HL-60 (cell line): ENCODE measurements at regions not wholly inside any gene's neighbourhood (a gene's known extent, or its start where the extent isn't known, plus 50 kb on each side); places are given as distances from the start of the nearest gene placed in this dataset.
"Not testable (repeated sequence)": the region's sequence is repeated elsewhere in the genome, so short reads cannot be mapped to it uniquely, and the experiment has no call there.

Source experiments
- DNase-seq, 2 experiments: peaks; one replicate each; pipeline ENCODE4 v3.0.0-alpha.2; 2010 to 2020; ENCODE audit warnings: low read depth in 1 of 2, low spot score in 1 of 2
- H3K27ac ChIP-seq: fragments of 250-450 bp; sonication (Bioruptor Pico); replicated peaks from 2 replicates; pipeline ENCODE4 v1.5.1; 2020; ENCODE audit warnings: mild to moderate bottlenecking, moderate library complexity
- H3K27me3 ChIP-seq: fragments of 250-450 bp; sonication (Bioruptor Pico); 2 replicates; pipeline ENCODE4 v1.5.1; 2021; ENCODE audit warnings: mild to moderate bottlenecking, moderate library complexity; ENCODE audit not compliant: insufficient read depth, poor library complexity, severe bottlenecking
- H3K4me3 ChIP-seq: replicated peaks from 2 replicates; pipeline ENCODE4 v1.5.1; 2011; ENCODE audit warnings: mild to moderate bottlenecking, control low read depth, low read length; ENCODE audit not compliant: insufficient read depth
- GABPA ChIP-seq: IDR thresholded peaks from 2 replicates; pipeline ENCODE4 v1.6.1; 2012; ENCODE audit warnings: low read depth
- POLR2AphosphoS5 ChIP-seq: IDR thresholded peaks from 2 replicates; pipeline ENCODE4 v1.6.1; 2012; ENCODE audit warnings: low read depth
- SPI1 ChIP-seq: IDR thresholded peaks from 2 replicates; pipeline ENCODE4 v1.6.1; 2012; ENCODE audit warnings: low read depth, mild to moderate bottlenecking, borderline replicate concordance
- TF ChIP-seq, protein P1 (sequence below): IDR thresholded peaks from one replicate; pipeline ENCODE4 v1.5.1; 2011; ENCODE audit warnings: low read length, control low read depth, inconsistent platforms; ENCODE audit not compliant: insufficient read depth
- TF ChIP-seq, protein P2 (sequence below): IDR thresholded peaks from 2 replicates; pipeline ENCODE4 v1.6.1; 2012; ENCODE audit warnings: low read depth; ENCODE audit not compliant: insufficient replicate concordance

DNA sequence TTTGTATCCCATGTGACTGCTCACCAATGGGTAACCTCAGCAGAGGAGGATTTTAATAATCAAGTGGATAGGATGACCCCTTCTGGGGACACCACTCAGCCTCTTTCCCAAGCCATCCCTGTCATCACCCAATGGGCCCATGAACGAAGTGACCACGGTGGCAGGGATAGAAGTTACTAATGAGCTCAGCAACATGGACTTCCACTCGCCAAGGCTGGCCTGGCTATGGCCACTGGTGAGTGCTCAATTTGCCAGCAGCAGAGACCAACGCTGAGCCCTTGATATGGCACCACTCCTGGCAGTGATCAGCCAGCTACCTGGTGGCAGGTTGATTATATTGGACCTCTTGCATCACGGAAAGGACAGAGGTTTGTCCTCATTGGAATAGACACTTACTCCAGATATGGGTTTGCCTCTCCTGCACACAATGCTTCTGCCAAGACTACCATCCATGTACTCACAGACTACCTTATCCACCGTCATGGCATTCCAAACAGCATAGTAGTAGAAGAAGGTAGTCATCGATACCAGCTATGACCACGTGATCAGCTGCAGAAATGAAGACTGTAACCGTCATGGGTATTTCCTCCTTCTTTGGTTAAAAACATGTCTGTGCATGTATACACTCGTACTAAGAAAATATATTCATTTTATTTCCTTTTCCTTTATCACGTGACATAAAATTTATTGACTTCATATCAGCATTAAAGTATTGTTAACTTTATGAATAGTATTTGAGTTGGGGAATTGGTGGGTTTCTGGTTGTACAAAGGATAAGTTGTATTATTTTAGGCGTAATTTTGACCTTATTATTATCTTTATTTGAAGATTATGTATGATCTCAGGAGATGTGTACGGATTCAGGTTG lies 562.6 kb downstream of the PTPRU start:
- H3K27ac ChIP-seq, result no peak overlapping the region
- no peak overlapping the region for H3K4me3 ChIP-seq
- no peak for DNase-seq
- TF ChIP-seq SPI1 (no peak), POLR2AphosphoS5 (no peak), GABPA (no peak)
- TF ChIP-seq, protein P1, sequence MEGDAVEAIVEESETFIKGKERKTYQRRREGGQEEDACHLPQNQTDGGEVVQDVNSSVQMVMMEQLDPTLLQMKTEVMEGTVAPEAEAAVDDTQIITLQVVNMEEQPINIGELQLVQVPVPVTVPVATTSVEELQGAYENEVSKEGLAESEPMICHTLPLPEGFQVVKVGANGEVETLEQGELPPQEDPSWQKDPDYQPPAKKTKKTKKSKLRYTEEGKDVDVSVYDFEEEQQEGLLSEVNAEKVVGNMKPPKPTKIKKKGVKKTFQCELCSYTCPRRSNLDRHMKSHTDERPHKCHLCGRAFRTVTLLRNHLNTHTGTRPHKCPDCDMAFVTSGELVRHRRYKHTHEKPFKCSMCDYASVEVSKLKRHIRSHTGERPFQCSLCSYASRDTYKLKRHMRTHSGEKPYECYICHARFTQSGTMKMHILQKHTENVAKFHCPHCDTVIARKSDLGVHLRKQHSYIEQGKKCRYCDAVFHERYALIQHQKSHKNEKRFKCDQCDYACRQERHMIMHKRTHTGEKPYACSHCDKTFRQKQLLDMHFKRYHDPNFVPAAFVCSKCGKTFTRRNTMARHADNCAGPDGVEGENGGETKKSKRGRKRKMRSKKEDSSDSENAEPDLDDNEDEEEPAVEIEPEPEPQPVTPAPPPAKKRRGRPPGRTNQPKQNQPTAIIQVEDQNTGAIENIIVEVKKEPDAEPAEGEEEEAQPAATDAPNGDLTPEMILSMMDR, result no peak
- TF ChIP-seq, protein P2, sequence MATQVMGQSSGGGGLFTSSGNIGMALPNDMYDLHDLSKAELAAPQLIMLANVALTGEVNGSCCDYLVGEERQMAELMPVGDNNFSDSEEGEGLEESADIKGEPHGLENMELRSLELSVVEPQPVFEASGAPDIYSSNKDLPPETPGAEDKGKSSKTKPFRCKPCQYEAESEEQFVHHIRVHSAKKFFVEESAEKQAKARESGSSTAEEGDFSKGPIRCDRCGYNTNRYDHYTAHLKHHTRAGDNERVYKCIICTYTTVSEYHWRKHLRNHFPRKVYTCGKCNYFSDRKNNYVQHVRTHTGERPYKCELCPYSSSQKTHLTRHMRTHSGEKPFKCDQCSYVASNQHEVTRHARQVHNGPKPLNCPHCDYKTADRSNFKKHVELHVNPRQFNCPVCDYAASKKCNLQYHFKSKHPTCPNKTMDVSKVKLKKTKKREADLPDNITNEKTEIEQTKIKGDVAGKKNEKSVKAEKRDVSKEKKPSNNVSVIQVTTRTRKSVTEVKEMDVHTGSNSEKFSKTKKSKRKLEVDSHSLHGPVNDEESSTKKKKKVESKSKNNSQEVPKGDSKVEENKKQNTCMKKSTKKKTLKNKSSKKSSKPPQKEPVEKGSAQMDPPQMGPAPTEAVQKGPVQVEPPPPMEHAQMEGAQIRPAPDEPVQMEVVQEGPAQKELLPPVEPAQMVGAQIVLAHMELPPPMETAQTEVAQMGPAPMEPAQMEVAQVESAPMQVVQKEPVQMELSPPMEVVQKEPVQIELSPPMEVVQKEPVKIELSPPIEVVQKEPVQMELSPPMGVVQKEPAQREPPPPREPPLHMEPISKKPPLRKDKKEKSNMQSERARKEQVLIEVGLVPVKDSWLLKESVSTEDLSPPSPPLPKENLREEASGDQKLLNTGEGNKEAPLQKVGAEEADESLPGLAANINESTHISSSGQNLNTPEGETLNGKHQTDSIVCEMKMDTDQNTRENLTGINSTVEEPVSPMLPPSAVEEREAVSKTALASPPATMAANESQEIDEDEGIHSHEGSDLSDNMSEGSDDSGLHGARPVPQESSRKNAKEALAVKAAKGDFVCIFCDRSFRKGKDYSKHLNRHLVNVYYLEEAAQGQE, result no peak
- H3K27me3 ChIP-seq, result no peaks in the 10 kb centered on the region

DNA sequence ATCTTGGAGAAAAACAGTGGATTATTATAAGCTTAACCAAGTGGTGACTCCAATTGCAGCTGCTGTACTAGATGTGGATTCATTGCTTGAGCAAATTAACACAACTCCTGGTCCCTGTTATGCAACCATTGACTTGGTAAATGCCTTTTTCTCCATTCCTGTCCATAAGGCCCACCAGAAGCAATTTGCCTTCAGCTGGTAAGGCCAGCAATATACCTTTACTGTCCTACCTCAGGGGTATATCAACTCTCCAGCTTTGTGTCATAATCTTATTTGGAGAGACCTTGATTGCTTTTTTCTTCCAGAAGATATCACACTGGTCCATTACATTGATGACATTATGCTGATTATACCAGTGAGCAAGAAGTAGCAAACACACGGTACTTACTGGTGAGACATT lies 560.8 kb downstream of the PTPRU start:
- not testable (repeated sequence) for DNase-seq

DNA sequence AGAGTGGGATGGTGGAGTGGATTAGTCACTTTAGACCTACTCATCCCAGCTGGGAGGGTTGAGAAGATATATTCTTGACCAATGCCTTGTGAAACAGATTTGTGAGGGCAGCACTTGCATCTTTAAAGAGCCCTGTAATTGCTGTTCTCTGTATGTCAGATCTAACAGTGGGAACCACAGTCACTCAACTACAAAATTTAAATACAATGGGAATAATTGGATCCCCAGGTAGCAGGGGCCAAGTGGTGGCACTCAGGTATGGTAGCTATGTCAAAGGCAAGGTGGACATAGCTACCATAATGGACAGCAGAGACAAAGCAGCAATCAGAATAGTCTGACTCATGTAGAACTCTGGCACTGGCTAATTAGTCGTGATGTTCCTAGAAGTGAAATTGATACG lies 559.6 kb downstream of the PTPRU start:
- not testable (repeated sequence) for DNase-seq, H3K27me3 ChIP-seq, H3K27ac ChIP-seq, H3K4me3 ChIP-seq

More for the DNA sequence above, 560.8 kb downstream of the PTPRU start:
- H3K4me3 ChIP-seq, H3K27ac ChIP-seq, H3K27me3 ChIP-seq: not testable (repeated sequence)

DNA sequence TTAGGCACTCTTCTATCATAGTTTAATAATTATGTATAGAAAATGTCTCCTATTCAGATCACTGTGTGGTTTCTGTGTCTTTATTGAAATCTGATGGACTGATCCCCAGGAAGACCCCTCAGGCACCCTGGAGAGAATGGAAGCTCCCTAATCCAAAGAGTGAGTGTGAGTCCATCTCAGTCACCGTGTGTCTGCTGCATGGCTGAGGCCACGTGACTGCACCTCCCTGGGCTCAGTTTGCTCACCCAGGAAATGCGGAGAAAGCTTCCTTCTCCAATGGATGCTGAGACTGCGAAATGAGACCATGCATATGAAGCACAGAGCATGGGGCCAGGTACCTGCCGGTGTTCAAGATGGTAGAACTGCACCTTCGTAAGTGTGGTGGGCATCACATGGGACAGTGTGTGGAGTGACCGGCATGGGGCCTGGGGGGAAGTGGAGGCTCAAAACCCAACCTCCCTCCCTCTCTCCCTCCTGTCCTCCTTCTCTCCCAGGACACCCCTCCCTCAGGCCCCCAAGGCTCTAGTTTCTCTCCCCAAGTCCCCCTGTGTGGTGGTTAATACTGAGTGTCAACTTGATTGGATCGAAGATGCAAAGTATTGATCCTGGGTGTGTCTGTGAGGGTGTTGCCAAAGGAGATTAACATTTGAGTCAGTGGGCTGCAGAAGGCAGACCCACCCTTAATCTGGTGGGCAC lies 557.5 kb downstream of the PTPRU start:
- no peaks in the 10 kb centered on the region for H3K27me3 ChIP-seq
- no peak overlapping the region for H3K4me3 ChIP-seq
- DNase-seq, result no peak
- no peak overlapping the region for H3K27ac ChIP-seq
- TF ChIP-seq POLR2AphosphoS5, result no peak
- no peak for TF ChIP-seq SPI1
- TF ChIP-seq, protein P1, result no peak
- no peak for TF ChIP-seq GABPA
- TF ChIP-seq, protein P2, result no peak
